ENCODE measurements at regions not wholly inside any gene's neighbourhood (a gene's known extent, or its start where the extent isn't known, plus 50 kb on each side); places are given as distances from the start of the nearest gene placed in this dataset.
A peak's percentile ranks its signal among the peaks of the same experiment; 100 is the strongest.

DNA sequence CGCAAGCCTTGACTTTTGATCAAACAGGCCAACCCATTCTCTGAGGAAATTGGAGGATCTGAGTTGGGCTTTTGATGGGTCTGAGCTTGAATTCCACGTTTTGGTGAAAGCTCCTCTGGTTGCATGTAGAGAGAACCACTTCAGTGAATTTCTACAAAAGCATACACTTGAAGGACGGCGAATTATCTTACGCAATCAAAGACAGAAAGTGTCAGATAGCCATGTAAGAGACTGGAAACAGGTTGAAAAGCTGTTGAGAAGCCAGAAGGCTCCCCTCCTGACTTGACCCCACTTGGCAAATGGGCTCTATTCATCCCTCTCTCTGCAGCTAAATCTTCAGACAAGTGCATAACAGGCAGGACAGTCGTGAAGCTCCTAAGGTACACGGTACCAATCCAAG lies 809.1 kb downstream of the BCL11B start:
- DNase-seq, result no peak

DNA sequence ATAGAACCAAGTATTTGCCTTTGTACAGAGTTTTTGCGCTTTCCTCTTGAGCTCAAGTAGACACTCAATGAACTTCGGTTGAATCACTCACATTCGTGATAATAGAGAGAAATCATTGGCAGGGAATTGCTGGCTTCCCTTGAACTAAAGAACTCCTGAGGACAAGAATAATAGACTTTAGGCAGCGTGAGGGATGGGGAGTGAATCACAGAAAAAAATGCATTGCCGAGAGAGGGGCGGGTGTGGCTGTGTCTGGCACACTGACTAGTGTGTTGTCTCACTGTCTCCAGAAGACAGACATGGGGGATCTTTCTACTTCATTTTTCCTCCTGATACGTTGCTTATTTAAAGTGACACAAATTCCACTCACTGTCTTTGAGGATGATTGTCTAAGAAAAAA lies 805.2 kb downstream of the BCL11B start:
- no peak for DNase-seq

DNA sequence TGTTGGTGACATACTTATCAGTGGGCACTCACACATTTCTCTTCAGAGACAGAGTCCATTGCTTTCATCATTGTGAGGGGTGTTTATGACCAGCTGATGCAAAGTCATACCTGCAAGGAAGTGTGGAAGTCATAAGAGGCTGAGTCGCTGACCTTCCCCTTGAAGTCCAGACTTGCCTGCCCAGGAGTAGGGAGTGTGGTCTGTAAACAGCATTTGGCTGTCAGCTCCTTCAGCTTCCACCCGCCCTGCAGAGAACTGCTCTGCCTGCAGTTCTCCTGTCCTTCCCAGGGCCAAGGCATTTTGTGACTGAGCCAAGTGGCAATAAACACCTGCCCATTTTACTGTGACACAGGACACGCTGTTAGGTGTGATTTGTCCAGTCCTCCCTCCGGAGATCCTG lies 801.3 kb downstream of the BCL11B start:
- DNase-seq, result no peak

DNA sequence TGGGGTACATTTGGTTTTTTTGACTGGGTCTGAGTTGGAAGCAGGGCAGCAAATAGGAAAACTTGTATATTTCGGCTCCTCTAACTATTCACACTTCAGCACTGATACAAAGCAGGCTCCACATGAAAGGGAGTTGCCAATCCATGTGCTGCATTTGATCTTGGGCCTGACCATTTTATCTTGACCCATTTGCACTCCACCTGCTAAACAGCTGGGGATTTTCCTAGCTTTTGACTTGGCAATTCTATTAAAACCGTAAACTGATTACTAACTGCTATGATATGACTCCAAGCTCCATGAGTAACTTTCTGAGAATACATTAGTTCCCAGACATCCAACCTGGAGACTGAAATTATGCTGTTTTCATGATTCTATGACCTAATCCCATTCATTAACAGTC lies 797.1 kb downstream of the BCL11B start:
- no peak for DNase-seq

DNA sequence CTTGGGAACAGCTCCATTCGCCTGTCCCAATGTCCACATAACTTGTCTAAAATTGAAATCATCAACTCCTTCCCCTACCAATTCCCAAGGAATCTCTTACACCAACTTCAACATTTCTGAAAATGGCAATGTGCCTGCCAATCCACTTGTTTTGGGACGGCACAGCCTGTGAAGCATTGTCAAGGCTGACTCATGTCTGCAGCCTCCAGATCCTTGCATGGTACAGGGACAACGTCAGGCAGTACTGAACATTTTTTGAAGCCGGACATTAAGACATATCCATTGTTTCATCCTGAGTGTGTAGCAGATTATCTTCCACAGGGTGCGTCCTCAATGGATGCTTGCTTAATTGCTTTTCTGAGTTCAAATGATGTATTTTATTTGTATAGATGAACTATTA lies 794.1 kb downstream of the BCL11B start:
- no peak for DNase-seq

DNA sequence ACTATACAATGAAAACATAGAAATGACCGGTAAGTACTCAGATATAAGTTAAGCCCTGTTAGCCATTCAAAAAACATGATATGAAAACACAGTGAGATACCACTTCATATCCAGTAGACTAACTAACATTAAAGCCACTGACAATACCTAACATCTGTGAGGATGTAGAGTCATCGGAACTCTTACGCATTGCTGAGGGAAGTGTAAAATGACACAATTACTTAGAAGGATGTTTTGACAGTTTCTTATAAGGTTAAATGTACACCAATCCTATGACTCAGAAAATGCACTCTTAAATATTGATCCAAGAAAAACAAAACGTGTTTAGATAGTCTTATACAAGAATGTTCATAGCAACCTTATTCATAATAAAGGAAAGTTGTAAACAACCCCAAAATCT lies 782.9 kb downstream of the BCL11B start:
- DNase-seq, result no peak

DNA sequence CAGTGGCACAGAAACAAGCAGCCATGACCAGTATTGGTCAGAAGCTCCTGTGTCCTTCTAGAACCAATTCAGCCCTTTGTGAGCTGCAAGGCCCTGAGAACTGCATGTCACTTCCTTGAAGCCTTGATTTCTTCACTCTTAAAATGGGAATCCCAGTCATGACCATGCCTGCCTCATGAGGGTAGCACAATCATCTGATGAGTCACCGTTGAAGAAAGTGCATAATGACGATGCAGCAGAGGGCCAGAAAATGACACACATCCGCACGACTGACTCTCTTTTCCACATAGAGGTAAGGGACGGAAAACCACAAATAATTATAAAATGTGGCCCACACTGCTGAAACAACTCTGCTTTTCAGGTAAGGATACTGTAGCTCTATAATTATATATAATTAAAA lies 777.4 kb downstream of the BCL11B start:
- DNase-seq, result no peak

DNA sequence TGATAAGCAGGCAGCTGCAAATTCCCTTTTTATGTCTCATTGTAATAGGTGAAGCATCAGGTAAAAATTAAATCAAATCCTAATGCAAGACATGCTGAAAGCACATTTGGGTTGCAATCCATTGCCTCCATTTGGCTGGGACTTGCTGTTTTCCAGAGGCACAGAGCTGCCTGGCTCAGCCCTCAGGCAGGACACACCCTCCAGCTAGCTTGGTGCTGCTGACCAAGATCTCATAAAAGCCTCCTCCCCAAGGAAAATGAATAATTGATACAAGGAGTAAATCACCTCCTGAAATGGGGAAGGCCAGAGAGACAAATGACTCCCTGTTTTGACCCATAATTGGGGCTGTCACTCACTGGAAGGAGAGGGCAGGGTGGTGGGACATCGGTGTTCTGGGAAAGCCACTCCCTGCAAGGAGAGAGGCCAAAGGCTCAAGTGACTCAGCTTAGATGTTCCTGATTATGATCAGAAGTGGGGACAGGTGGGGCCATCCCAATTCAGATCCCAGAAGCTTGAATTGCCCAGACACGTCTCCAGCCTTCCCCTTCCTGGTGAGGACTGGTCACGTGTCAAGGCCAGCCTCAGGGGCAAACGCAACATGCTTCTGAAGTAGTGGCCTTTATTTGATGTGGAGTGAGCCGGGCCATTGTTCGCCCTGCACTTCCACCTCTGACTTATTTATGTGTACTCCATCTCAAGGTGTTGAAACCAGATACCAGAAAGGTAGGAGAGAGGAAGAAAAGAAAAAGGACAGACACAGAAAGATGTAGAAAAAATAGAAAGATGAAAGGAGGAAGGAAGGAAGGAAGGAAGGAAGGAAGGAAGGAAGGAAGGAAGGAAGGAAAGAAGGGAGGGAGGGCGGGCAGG lies 773.7 kb downstream of the BCL11B start:
- no peak for DNase-seq

DNA sequence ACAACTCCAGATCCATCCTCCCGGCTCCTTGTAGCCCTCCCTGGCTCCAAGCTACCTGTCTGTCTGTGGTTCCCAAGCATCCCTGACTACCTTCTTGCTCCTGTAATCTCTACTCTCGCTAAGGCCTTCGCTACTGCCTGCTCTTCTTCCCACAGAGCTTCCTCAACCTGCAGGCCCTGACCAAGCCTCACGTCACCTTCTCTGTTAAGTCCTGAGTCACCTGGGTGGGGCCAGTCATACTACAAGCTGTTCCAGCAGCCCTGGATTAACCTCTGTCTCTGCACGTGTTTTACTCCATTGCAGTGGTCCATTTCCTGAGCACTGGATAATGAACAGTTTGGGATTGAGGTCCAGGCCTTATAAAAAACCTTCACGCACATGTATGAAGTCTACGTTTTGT lies 770.7 kb downstream of the BCL11B start:
- no peak for DNase-seq

DNA sequence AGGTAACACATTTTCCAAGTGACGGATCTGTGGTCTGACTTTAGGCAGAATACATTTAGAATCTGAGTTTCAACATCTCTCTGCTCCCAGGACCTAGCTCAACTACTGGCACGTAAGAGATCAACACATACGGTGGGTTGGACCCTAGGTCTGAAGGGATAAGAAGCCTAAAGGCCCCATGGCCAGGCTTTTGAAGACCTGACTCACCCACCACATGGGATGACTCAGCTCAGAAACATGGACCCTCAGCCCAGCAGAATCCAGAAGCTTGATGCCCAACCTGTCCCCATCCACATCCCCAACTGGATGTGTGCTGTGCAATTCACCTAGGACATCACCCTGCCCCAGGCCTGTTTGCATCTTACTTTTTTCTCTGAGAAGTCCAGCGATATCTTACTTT lies 770.2 kb downstream of the BCL11B start:
- DNase-seq, result no peak

DNA sequence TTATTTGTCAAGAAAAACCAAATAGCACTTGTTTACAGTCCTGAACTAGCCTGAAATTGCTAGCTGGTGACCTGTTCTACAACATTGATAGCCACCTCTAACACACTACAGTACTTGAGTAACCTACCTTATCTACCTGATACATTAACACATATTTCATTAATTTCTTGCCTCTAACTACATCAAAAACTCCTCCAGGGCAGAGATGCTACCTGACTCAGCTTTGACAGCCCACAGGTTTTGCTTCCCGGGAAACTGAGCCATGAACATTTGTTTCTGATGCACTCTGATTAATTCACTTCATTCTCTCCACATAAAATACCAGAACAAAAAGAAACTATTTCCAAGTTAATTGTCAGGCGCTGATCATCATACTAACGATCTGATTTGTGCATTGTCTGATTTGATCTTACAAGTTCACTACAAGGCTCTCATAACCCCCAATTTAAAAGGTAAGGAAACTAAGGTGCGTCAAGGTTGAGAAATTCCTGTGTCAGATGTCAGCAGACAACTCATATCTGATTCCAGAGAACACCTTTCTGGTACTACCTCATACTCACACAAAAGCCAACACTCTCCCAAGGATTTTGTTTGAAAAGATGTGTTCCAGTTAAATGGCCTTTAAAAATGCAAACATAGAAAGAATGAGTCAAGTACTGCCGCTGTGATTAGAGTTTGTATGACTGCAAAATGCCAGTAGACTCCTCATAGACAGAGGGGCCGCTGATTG lies 768.7 kb downstream of the BCL11B start:
- no peak for DNase-seq

DNA sequence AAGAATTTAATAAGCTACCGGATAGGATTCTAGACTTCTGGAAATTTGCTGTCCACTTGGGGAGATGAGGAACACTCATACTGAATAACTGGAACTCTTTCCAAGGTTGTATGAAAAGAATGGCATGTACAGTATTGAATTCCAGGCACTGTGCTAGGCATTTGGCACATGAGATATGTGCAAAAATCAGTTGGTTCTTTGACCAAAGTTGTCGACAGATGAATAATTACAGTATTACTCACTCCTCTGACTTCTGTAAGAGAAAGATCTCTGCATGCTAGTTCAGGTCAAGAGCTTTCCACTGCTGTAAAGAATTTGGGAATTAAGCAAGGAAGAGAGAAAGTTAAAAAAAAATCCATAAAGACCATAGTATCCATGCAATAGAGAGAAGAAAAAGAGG lies 764.7 kb downstream of the BCL11B start:
- DNase-seq, result no peak

DNA sequence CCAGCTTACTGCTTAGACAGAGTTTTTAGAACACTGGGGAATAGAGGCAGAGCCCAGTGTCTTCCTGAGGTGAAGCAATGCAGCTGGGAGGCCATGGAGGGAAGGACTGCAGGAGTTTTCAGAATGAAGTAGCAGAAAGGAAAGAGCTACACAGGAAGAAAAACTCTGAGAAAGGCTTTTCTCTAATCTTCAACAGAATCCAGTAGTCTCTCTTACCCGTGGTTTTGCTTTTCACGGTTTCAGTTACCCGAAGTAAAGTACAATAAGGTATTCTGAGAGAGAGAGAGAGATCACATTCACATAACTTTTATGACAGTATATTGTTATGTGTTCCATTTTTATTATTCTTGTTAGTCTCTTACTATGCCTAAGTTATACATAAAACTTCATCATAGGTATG lies 761.6 kb downstream of the BCL11B start:
- no peak for DNase-seq

DNA sequence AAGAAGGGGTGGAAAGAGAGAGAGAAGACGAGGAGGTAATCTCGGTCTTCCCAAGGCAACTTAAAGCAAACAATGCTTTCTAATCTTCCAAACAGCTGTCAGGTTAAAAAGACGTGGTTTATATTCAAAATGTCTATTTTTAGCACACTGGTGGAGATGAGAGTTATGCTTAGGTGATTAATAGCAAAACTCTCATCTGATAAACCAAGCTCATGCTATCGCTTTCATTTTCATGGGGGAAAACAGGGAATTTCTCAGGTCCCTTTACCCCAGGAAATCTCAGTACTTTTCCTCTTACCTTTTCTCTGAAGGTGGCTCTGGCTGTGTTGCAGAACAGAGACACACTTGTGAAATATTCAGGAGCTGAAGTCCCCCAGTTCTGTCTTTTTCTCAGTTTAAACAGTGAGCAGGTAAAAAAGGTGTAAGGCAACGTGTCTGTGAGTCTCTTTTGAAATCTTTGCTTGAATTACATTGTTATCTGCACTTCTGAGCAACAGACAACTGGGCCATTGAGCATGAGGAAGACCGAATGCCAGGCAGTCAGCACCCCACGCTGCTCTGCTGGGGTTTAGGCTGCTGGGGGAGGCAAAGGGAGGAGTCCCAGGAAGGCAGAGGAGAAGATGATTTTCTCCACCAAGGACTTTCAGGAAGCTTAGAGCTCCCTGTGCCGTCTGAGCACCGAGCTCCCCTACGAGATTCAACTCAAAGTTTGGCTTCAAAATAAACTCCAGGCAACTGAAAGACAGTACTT lies 759.3 kb downstream of the BCL11B start:
- DNase-seq, result no peak

DNA sequence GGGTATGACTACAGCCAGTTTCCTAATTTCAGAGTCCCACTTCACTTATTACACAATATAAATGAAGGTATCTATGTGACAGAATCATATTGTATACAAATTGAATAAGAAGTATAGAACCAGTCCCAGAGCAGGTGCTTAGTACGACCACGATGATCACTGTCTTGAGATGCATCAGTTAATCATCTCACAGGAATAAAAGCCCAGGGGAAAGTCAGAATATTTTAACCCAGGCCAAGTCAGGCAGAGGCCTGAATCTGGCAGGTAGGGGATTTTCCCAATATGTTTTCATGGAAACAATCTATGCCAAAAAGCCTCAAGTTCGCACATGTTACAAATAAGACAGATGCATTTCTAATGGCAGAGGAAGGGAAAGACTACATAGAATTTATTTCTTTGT lies 758.4 kb downstream of the BCL11B start:
- DNase-seq, result no peak

DNA sequence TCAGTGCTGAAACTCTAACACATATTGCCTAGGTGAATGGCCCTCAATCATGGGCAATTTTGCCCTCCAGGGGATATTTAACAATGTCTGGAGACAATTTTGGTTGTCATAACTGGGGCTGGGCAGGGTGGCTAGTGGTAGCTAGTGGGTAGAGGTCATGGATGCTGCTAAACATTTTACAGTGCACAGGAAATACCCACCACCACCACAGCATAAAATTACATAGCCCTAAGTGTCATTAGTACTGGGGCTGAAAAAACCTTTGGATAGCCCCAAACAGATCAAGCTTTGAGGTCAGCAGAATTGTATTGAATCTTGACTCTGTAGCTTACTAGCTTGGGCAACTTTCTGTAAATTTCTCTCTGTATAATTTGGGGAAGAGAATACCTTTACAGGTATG lies 758.0 kb downstream of the BCL11B start:
- no peak for DNase-seq

DNA sequence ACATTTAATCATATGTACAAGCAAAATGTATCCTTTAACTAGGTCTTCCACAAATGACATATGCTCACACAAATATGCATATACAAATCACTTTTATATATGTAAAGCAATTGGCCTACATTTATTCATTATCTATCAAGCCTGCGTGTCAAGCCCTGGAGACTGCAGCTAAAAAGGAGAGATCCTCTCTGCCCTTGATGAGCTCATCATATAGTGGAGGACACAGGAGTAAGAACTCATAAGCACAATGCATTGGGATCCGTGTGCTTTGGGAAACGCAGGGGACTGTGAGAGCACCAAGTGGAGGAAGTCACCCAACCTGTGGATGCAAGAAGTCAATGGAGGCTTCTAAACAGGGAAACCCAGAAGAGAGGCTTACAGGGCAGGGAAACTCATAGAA lies 735.7 kb downstream of the BCL11B start:
- peak in 1 of 2 experiments; percentile 41 for DNase-seq

DNA sequence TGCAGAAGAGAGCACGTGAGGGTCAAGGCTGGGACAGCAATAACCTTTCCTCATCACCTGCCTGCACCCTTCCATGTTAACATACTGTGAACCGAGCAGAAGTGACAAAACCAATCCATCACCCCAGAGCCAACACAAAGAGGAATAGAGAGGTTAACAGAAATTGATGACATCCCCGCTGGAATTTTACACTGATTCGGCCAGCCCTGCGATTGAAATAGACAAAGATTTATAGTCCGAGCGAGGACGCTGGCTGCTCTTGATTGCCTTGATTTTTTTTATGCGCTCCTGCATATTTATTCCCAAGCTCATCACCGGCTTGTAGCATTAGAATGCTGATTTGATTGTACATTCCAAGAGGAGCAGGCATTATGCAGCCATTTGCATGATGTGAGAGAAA lies 729.7 kb downstream of the BCL11B start:
- DNase-seq, result peak in 1 of 2 experiments; percentile 38

DNA sequence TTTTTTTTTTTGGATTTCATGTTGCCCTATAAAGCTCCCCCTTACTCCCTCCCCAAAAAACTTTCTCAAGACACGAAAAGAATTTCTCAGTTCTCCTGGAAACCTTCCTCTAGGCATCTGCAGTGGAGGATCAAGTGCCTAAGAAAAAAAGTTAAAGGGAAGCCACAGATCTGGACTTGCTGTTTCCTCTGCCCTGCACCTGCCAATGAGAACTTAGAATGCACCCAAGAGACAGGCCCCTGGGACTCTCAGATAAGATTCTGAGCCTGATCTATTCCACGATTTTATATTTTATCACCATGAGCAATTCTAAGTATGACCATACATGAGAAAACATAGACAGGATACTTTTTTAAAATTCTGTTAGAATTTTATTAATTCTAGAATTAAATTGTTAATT lies 728.9 kb downstream of the BCL11B start:
- no peak for DNase-seq

DNA sequence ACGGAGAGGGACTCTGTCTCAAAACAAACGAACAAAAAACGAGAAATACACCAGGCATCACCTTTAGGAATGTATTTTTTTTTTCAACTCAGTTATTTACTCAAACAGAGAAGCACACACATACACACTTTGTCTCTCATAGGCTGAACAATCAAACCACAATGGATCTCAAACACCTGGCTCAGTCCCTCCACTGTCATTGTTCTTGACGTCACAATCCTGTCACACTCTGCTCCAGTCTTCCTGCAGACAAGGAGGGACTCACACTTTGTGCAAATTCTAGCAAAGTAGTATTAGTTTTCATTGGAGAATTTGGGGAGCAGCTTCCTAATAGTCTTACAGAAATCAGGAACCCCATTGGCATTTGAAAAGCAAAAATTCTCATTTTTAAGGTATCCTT lies 727.8 kb downstream of the BCL11B start:
- no peak for DNase-seq

DNA sequence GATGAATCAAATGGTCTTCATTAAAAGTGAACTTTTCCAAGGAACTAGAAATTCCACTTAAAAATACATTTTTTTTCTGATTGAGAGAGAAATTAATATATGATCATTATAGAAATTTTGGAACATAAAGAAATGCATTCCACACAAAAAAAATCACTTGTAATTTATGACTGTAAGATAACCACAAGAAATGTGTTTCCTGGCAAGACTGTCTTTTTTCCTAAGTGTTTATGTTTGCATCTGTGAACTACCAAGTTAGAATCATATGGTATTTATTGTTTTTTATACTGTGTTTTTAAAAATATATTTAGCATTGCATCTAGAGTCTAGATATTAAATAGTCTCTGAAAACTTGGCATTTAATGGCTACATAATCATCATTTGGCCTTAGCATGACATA lies 726.8 kb downstream of the BCL11B start:
- no peak for DNase-seq

DNA sequence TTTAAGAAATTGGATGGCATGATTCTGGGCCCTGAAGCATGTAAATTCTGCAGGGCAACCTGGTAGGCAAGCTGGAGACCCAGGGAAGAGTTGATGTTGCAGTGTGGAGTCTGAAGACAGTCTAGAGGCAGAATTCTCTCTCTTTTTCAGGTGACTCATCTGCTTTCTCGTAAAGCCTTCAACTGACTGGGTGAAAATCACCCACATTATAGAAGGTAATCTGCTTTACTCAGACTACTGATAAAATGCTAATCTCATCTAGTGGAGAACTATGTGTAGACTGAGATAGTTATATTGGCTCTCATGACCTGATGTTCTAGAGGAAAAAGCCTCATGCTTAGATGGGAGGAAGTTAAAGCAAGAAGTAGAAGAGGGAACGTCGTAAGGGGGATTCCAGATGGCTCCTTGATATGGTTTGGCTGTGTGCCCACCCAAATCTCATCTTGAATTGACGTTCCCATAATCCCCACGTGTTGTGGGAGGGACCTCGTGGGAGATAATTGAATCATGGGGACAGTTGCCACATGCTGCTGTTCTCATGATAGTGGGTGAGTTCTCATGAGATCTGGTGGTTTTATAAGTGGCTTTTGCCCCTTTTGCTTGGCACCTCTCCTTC lies 723.8 kb downstream of the BCL11B start:
- DNase-seq, result no peak

DNA sequence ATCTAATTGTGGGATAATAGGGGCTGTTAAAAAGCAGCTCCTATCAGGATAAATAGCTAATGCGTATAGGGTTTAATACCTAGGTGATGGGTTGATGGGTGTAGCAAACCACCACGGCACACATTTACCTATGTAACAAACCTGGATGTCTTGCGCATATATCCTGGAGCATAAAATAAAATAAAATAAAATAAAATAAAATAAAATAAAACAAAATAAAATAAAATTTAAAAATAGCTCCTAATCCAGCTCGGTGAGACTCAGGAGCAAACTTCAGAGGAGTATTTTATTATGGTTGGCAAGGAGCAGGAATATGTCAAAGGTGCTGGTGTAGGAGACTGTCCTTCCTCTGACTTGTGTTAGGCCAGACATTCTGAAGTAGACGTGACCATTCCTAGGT lies 721.0 kb downstream of the BCL11B start:
- DNase-seq, result no peak
